Gastroesophageal sphincter (tissue), 4 donors: ENCODE measurements at regions not wholly inside any gene's neighbourhood (a gene's known extent, or its start where the extent isn't known, plus 50 kb on each side); places are given as distances from the start of the nearest gene placed in this dataset.

ENCODE experiments used
- ATAC-seq: fragments of 150-250 bp; one replicate; pipeline ENCODE4 v1.9.1; 2016; ENCODE audit warnings: mild to moderate bottlenecking, moderate library complexity
- H3K27ac ChIP-seq, 4 donors: fragments of 200-600 bp; sonication (generic) in 3 of 4; 1 replicate in 3 of 4; 2 replicates in 1 of 4; pipeline ENCODE4 v1.5.1; 2016 to 2019
- H3K27me3 ChIP-seq: fragments of 200-600 bp; sonication (generic); one replicate; pipeline ENCODE4 v1.5.1; 2019
- H3K36me3 ChIP-seq, 2 donors: fragments of 200-600 bp; sonication (generic); one replicate each; pipeline ENCODE4 v1.5.1; 2019; ENCODE audit warnings: control low read depth in 1 of 2
- H3K4me1 ChIP-seq, 3 donors: fragments of 200-600 bp; sonication (generic); 1 replicate in 2 of 3; 2 replicates in 1 of 3; pipeline ENCODE4 v1.5.1; 2016 to 2019; ENCODE audit warnings: control low read depth in 2 of 3
- H3K4me3 ChIP-seq, 2 donors: fragments of 200-600 bp; sonication (generic); one replicate each; pipeline ENCODE4 v1.5.1; 2019; ENCODE audit warnings: mild to moderate bottlenecking in 1 of 2, moderate library complexity in 1 of 2
- H3K9me3 ChIP-seq, 3 donors: fragments of 200-600 bp; sonication (generic); one replicate each; pipeline ENCODE4 v1.5.1; 2017 to 2019; ENCODE audit warnings: control low read depth in 2 of 3
- CTCF ChIP-seq, 4 experiments: fragments of 200-600 bp in 2 of 4; fragments of 450-650 bp in 2 of 4; sonication (generic) in 1 of 4; IDR thresholded peaks; one replicate each; pipeline ENCODE4 v1.5.1; 2017 to 2019; ENCODE audit warnings: antibody characterized with exemption in 4 of 4, mild to moderate bottlenecking in 2 of 4, moderate library complexity in 2 of 4
- EP300 ChIP-seq: sonication (generic); formaldehyde crosslinking; IDR thresholded peaks from one replicate; pipeline ENCODE4 v1.6.1; 2017; ENCODE audit warnings: antibody characterized with exemption, mild to moderate bottlenecking
- POLR2A ChIP-seq, 2 donors: fragments of 450-650 bp; IDR thresholded peaks; one replicate each; pipeline ENCODE4 v1.6.1; 2017; ENCODE audit warnings: antibody characterized with exemption in 2 of 2, mild to moderate bottlenecking in 2 of 2, moderate library complexity in 1 of 2
- POLR2AphosphoS5 ChIP-seq: sonication (generic); formaldehyde crosslinking; IDR thresholded peaks from one replicate; pipeline ENCODE4 v1.6.1; 2017; ENCODE audit warnings: antibody characterized with exemption
- WGBS, 2 donors: methylation state at CpG; one replicate each; pipeline ENCODE4 v1.1.5; 2018; ENCODE audit warnings: low coverage in 1 of 2; 5-methylcytosine and 5-hydroxymethylcytosine counted together

GRCh38 chr6:71199736-71200135, 88.9 kb upstream of the OGFRL1 start:
- H3K36me3 ChIP-seq = no peaks in the 10 kb centered on the region
- no peak for ATAC-seq
- TF ChIP-seq EP300 (no peak), CTCF (IDR thresholded peaks at IDR 0.05) (no peak), POLR2A (IDR thresholded peaks at IDR 0.05) (no peak), POLR2AphosphoS5 (no peak)

GRCh38 chr6:71203206-71203605, 85.4 kb upstream of the OGFRL1 start:
- Histone ChIP-seq H3K4me1 (no peaks in the 10 kb centered on the region), H3K9me3 (no peaks in the 10 kb centered on the region), H3K4me3 (no peak overlapping the region), H3K27me3 (no peaks in the 10 kb centered on the region), H3K27ac (no peak overlapping the region), H3K36me3 (no peaks in the 10 kb centered on the region)
- 75 to 88% methylated on average over 2 of the region's 2 CpGs for WGBS, 2 donors
- TF ChIP-seq CTCF (IDR thresholded peaks at IDR 0.05) = no peak
- TF ChIP-seq POLR2AphosphoS5 = no peak
- no peak for TF ChIP-seq POLR2A (IDR thresholded peaks at IDR 0.05)
- no peak for TF ChIP-seq EP300
- no peak for ATAC-seq

More at GRCh38 chr6:71199736-71200135, 88.9 kb upstream of the OGFRL1 start:
- WGBS, 2 donors = 87 to 92% methylated on average over 2 of the region's 2 CpGs
- H3K4me3 ChIP-seq = no peak overlapping the region
- no peaks in the 10 kb centered on the region for H3K4me1 ChIP-seq
- H3K27me3 ChIP-seq = no peaks in the 10 kb centered on the region
- H3K27ac ChIP-seq = no peak overlapping the region
- no peaks in the 10 kb centered on the region for H3K9me3 ChIP-seq

GRCh38 chr6:71204741-71205140, 83.9 kb upstream of the OGFRL1 start:
- ATAC-seq = no peak
- Histone ChIP-seq H3K27ac (no peak overlapping the region), H3K4me3 (no peak overlapping the region), H3K36me3 (no peaks in the 10 kb centered on the region), H3K4me1 (no peaks in the 10 kb centered on the region), H3K27me3 (no peaks in the 10 kb centered on the region), H3K9me3 (no peaks in the 10 kb centered on the region)
- 77 to 84% methylated on average over 5 to 6 of the region's 6 CpGs for WGBS, 2 donors
- TF ChIP-seq POLR2A (IDR thresholded peaks at IDR 0.05) (no peak), POLR2AphosphoS5 (no peak), EP300 (no peak), CTCF (IDR thresholded peaks at IDR 0.05) (no peak)

- ATAC-seq = no peak
- no peak for TF ChIP-seq POLR2A (IDR thresholded peaks at IDR 0.05)
- no peak for TF ChIP-seq EP300
- no peak for TF ChIP-seq CTCF (IDR thresholded peaks at IDR 0.05)
- TF ChIP-seq POLR2AphosphoS5 = no peak
- no peaks in the 10 kb centered on the region for H3K36me3 ChIP-seq
- 76 to 88% methylated on average over 2 to 3 of the region's 3 CpGs for WGBS, 2 donors
- no peak overlapping the region for H3K4me3 ChIP-seq
- no peaks in the 10 kb centered on the region for H3K9me3 ChIP-seq
- H3K4me1 ChIP-seq = no peaks in the 10 kb centered on the region
- no peak overlapping the region for H3K27ac ChIP-seq
- no peaks in the 10 kb centered on the region for H3K27me3 ChIP-seq
These were observed 83.2 kb upstream of the OGFRL1 start for GRCh38 chr6:71205336-71205956.

GRCh38 chr6:71206089-71206488, 82.5 kb upstream of the OGFRL1 start:
- WGBS, 2 donors = 77 to 83% methylated on average over 1 to 2 of the region's 2 CpGs
- TF ChIP-seq POLR2A (IDR thresholded peaks at IDR 0.05) (no peak), POLR2AphosphoS5 (no peak), EP300 (no peak), CTCF (IDR thresholded peaks at IDR 0.05) (no peak)

More at GRCh38 chr6:71206089-71206488, 82.5 kb upstream of the OGFRL1 start:
- Histone ChIP-seq H3K27me3 (no peaks in the 10 kb centered on the region), H3K9me3 (no peaks in the 10 kb centered on the region), H3K4me3 (no peak overlapping the region), H3K4me1 (no peaks in the 10 kb centered on the region), H3K27ac (no peak overlapping the region), H3K36me3 (no peaks in the 10 kb centered on the region)
- ATAC-seq = no peak
